Myocyte (in vitro differentiated cells): ENCODE measurements at regions not wholly inside any gene's neighbourhood (a gene's known extent, or its start where the extent isn't known, plus 50 kb on each side); places are given as distances from the start of the nearest gene placed in this dataset.
"Not testable (repeated sequence)": the region's sequence is repeated elsewhere in the genome, so short reads cannot be mapped to it uniquely, and the experiment has no call there.

Source experiments
- DNase-seq: peaks from one replicate; pipeline ENCODE4 v3.0.0-alpha.2; 2012; ENCODE audit warnings: low read depth

DNA sequence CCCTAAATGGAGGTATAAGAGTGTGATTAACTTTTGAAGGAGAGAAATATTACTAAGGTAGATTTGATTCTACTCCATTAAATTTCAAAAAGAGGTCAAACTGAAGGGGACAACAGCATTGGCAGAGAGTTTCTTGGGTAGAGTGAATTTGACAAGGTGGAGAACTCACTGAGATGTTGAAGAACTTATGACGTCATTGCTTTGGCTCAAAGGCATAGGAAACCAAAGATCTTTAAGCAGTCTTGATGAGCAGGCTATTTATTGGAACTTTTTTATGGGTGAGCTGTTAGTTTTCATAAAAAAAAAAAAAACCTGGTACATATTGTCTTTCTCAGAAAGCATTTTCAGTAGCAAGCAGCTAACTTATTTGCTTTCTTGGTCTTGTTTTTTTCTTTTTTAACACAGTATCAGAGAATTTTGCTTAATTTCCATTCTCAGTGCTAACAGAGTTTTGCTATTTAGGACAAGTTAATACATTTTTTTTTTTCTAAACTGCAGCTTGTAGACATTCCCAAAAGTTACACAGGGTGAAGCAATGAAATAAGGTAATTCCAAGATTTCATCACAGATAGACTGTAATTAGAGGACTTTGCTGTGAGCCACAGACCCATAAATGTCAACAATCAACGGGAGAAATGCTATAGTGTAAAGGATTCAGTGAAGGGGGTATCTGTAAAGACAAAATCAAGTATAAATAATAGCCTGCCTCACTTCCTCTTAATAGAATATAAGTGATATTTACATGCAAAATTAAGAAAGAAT is 412.2 kb upstream of the KLHL1 start:
- no peak for DNase-seq

DNA sequence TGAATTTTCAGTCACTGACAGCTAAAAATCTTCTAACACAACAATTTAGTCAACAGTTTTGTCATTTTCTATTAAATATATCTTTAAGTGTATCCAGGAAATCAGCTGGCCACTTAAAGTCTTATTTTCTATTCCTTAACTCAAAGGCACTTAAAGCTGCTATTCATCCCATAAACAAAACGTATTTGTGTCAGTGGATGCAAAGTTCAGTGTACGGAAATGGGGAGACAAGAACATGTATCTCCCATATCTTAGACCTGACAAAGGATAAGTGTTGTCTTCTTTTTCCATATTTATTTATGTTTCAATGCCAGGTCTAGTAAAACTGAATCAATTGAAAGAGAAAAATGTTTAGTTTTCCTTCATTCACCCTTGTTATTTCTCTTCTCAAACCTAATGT is 409.8 kb upstream of the KLHL1 start:
- no peak for DNase-seq

GRCh38 chr13:70516226-70516625 is 408.0 kb upstream of the KLHL1 start:
- no peak for DNase-seq

- not testable (repeated sequence) for DNase-seq
Observed at GRCh38 chr13:70511861-70512417, 403.7 kb upstream of the KLHL1 start.

DNA sequence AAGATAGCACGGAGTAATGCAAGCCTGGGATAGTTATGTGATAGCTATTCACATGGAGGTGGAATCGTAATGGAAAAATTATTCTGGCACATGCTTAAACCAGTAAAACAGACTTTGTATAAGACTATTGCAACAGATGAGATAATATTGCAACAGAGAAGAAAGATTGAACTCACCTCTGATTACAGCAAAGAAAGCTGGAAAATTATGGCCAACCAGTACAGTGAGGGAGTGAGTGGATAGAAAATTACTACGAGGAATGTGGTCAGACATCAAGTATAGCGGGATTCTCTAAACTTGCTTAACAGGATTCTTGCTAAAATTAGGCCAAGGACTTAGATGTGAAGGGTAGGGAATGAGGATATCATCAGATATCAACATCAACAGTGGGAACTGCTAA is 397.6 kb upstream of the KLHL1 start:
- no peak for DNase-seq

DNA sequence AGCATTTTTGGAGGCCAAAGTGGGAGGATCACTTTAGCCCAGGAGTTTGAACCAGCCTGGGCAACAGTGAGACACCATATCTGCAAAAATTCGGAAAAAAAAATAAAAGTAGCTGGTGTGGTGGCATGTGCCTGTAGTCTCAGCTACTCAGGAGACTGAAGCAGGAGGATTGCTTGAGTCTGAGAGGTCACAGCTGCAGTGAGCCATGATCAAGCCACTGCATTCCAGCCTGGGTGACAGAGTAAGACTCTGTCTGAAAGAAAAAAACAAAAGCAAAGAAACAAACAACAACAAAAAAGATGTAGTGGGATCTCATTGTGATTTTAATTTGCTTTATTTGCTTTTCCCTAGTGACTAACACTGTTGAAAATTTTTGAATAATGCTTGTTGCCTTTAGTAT is 394.7 kb upstream of the KLHL1 start:
- no peak for DNase-seq

GRCh38 chr13:70490320-70490935 is 382.2 kb upstream of the KLHL1 start:
- no peak for DNase-seq

DNA sequence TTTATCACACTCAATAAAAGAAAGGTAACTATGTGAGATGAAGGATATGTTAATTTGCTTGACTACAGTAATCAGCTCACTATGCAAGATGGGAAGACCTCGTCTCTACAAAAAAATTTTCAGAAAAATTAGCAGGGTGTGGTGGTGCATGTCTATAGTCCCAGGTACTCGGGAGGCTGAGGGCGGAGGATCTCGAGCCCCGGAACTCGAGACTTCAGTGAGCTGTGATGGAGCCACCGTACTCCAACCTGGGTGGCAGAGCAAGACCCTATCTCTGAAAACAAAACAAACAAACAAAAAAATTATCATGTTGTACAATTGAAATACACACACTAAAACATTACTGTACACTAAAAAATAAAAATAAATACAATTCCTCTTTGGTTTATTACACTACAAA is 376.7 kb upstream of the KLHL1 start:
- DNase-seq: no peak

DNA sequence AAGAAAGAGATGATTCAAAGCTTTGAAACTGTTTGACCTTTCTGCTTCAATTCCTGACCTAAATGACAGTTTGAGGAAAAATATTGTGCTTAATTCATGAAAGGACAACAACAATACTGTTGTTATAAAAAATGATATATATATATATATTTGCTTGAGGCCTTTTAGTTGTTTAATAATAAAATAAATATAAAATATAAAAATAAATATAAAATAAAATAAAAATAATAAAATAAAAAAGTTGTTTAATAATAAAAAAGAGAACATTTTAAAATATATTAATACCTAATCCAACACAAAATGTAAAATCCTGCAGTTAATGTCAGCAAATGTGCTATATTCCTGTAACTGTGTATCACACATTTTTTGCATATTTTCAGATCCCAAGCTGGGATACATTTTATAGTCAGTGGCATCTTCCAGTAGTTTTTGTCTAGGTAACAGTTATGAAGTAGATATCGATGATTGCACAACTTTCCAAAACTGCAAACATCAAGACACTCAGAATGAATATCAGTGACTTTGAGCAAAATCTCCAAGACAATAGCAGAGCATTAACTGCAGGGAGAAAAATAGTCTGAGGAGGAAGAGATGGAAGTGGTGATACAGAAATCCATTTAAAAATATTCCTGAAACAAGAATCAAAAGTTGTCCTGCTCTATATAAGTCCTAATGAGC is 375.5 kb upstream of the KLHL1 start:
- DNase-seq: no peak

DNA sequence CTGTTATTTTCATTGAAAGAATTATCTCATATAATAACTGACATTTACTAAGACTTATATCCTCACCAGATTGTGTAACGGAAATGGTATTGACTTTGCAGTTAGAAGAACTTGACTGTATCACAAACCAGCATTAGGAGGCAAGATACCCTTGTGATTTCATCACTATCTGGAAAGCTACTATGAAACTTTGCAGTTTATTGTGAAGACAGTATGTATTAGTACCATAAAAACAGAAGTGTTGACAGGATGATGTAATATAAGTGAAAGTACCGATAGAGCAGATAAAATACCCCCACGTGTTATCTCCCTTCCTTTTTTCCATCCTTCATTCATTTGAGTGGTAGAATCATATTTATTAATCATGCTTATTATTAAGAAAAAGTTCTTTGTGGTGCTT is 365.7 kb upstream of the KLHL1 start:
- DNase-seq: no peak

DNA sequence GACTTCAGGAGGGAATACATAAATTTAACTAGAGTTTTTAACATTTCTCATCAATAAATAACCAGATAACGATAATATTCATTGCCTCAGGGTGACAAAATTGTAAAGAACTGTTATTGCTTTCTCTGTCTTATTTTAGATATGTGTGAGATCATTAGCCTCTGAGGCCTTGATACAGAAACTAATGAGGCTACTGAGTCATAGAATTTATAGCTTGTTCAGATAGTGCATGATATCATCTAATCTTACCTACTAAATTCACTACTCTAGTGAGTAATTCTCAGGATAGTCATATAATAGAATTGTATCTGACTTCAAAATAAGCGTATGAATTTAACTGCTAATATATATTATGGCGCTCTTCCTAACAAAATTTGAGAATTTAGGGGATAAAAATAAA is 360.8 kb upstream of the KLHL1 start:
- no peak for DNase-seq

GRCh38 chr13:70457474-70457873 is 349.2 kb upstream of the KLHL1 start:
- DNase-seq: no peak

- no peak for DNase-seq
Observed at GRCh38 chr13:70448820-70449219, 340.6 kb upstream of the KLHL1 start.

- DNase-seq: no peak
Observed at GRCh38 chr13:70432276-70432805, 324.1 kb upstream of the KLHL1 start.

GRCh38 chr13:70430256-70430655 is 322.0 kb upstream of the KLHL1 start:
- no peak for DNase-seq

DNA sequence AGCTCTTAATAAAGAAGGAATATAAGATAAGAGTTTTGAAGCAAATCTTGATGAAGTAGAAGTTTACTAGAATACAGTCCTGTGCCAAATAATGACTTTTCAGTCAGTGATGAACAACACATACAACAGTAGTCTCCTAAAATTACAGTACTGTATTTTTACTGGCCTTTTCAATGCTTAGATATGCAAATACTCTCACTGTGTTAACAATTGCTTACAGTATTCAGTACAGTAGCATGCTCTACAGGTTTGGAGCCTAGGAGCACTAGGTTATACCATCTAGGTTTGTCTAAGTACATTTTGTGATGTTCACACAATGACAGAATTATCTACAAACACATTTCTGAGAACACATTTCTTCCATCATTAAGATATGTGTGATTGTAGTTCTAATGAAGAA is 316.7 kb upstream of the KLHL1 start:
- DNase-seq: no peak

GRCh38 chr13:70424428-70424827 is 316.2 kb upstream of the KLHL1 start:
- DNase-seq: no peak

DNA sequence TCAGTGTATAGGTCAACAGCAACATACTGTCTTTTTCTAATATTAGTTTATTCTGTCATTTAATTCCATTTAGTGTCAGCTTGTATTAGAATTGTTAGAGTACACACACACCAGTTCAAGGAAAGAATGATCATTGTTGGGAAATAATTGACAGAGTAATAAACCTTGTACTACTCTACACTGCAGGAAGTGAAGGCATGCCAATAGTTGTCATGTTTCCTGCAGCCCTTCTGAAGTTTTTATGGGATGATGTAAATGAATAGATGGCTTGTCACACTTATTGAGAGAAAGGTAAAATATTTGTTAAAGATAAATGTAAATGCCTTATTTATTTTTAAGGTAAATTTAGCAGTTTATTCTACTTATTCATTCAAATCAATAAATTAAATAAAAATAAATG is 306.9 kb upstream of the KLHL1 start:
- no peak for DNase-seq

GRCh38 chr13:70408865-70409264 is 300.6 kb upstream of the KLHL1 start:
- no peak for DNase-seq

DNA sequence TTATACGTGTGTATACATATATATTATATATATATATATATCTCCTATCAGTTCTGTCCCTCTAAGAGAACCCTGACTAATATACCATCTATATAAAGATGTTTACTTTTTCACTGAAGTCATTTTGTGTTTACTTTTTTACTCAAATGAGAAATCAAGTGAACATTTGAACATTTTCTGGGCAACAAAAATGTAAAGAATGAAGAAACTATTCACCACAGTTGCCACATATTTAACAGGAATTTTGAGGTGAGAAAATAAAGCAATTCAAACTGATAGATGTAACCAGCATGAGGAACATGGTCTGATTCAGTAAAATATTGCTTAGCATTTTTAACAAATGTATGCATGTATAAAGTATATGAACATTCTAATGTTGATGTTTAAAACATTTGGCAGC is 299.2 kb upstream of the KLHL1 start:
- no peak for DNase-seq

DNA sequence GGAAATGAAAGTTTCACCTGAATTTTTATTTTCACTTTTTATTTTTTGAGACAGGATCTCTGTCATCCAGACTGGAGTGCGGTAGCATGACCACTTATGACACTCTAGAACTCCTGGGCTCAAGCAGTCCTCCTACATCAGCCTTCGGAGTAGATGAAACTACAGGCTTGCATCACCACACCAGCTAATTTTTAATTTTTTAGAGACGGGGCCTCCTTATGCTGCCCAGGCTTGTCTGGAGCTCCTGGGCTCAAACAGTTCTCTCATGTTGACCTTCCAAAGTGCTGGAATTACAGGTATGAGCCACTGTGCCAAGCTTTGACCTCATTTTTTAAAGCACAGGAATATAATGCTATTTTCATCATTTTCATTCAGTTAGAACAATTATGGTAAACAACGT is 297.0 kb upstream of the KLHL1 start:
- DNase-seq: no peak

DNA sequence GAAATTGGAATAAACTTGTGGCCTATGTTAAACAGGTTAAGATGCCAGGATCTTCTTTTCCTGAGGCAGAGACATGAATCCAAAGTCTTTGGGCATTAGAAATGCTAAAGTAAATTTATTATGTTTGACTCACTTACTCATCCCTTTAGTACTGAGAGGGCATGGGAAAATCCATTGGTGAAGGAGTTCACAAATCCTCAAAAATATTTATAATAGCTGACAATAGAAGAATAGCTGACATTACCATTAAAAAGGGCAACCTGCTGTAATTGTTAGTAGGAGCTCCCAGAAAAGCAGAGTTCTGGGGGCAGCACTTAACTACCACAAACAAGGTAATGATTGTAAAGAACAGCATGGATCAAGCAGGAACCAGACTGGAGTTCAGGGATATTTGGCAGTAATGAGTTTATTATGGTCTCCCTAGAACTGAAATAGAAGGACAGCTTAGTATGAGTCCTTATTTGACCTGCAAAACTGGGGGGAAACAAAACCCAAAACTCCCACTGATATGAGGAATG is 285.8 kb upstream of the KLHL1 start:
- no peak for DNase-seq
